ENCODE measurements at regions not wholly inside any gene's neighbourhood (a gene's known extent, or its start where the extent isn't known, plus 50 kb on each side); places are given as distances from the start of the nearest gene placed in this dataset.

- TF ChIP-seq, protein P1, sequence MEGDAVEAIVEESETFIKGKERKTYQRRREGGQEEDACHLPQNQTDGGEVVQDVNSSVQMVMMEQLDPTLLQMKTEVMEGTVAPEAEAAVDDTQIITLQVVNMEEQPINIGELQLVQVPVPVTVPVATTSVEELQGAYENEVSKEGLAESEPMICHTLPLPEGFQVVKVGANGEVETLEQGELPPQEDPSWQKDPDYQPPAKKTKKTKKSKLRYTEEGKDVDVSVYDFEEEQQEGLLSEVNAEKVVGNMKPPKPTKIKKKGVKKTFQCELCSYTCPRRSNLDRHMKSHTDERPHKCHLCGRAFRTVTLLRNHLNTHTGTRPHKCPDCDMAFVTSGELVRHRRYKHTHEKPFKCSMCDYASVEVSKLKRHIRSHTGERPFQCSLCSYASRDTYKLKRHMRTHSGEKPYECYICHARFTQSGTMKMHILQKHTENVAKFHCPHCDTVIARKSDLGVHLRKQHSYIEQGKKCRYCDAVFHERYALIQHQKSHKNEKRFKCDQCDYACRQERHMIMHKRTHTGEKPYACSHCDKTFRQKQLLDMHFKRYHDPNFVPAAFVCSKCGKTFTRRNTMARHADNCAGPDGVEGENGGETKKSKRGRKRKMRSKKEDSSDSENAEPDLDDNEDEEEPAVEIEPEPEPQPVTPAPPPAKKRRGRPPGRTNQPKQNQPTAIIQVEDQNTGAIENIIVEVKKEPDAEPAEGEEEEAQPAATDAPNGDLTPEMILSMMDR (IDR thresholded peaks at IDR 0.05): no peak
- TF ChIP-seq EZH2phosphoT487 (IDR thresholded peaks at IDR 0.05): no peak
Observed at GRCh38 chr13:67474115-67474514, 244.0 kb upstream of the PCDH9 start.

Measured in neural progenitor cell (in vitro differentiated cells).